ENCODE measurements at regions not wholly inside any gene's neighbourhood (a gene's known extent, or its start where the extent isn't known, plus 50 kb on each side); places are given as distances from the start of the nearest gene placed in this dataset.

GRCh38 chr3:11726146-11726545 is 82.4 kb upstream of the VGLL4 start:
- TF ChIP-seq POLR2A (IDR thresholded peaks at IDR 0.05; ENCODE audit: low read length) (no peak), GATA1 (IDR thresholded peaks at IDR 0.05; ENCODE audit: low read depth, low read length) (no peak)

Data from erythroblast (primary cell).